ENCODE measurements at regions not wholly inside any gene's neighbourhood (a gene's known extent, or its start where the extent isn't known, plus 50 kb on each side); places are given as distances from the start of the nearest gene placed in this dataset.

GRCh38 chr11:104524254-104524653, 360.3 kb upstream of the PDGFD start:
- no peak for ATAC-seq (ENCODE audit: insufficient read depth, low read depth)
- Histone ChIP-seq H2AFZ (ENCODE audit: low read depth, low read length) (no peak overlapping the region), H3K27ac (ENCODE audit: low read length) (no peak overlapping the region), H3K9me3 (ENCODE audit: insufficient read depth, low read length, severe bottlenecking) (no peaks in the 10 kb centered on the region), H3K4me2 (ENCODE audit: insufficient read depth, low read length) (no peak overlapping the region), H3K4me3 (ENCODE audit: low read depth in 1 of 2, low read length in 2 of 2) (no peak overlapping the region), H3K4me1 (ENCODE audit: insufficient read depth, low read length) (no peaks in the 10 kb centered on the region), H3K9ac (ENCODE audit: low read depth, low read length) (no peak overlapping the region), H4K20me1 (ENCODE audit: insufficient read depth, low read length) (no peaks in the 10 kb centered on the region), H3K79me2 (ENCODE audit: insufficient read depth, low read length) (no peaks in the 10 kb centered on the region), H3K36me3 (ENCODE audit: insufficient read depth, low read length) (no peaks in the 10 kb centered on the region), H3K27me3 (ENCODE audit: insufficient read depth, low read length, poor library complexity) (no peaks in the 10 kb centered on the region)
- no peak for DNase-seq
- no peak for TF ChIP-seq EZH2 (IDR thresholded peaks at IDR 0.05; ENCODE audit: borderline replicate concordance, low read depth, low read length, severe bottlenecking)
- no peak for TF ChIP-seq CTCF (IDR thresholded peaks at IDR 0.05; ENCODE audit: borderline replicate concordance, extremely low read depth, low read length, poor library complexity, severe bottlenecking)

GRCh38 chr11:104523611-104524010, 359.7 kb upstream of the PDGFD start:
- Histone ChIP-seq H3K27me3 (ENCODE audit: insufficient read depth, low read length, poor library complexity) (no peaks in the 10 kb centered on the region), H3K36me3 (ENCODE audit: insufficient read depth, low read length) (no peaks in the 10 kb centered on the region), H3K4me1 (ENCODE audit: insufficient read depth, low read length) (no peaks in the 10 kb centered on the region), H3K9ac (ENCODE audit: low read depth, low read length) (no peak overlapping the region), H4K20me1 (ENCODE audit: insufficient read depth, low read length) (no peaks in the 10 kb centered on the region), H3K27ac (ENCODE audit: low read length) (no peak overlapping the region), H3K79me2 (ENCODE audit: insufficient read depth, low read length) (no peaks in the 10 kb centered on the region), H3K9me3 (ENCODE audit: insufficient read depth, low read length, severe bottlenecking) (no peaks in the 10 kb centered on the region), H3K4me2 (ENCODE audit: insufficient read depth, low read length) (no peak overlapping the region), H2AFZ (ENCODE audit: low read depth, low read length) (no peak overlapping the region), H3K4me3 (ENCODE audit: low read depth in 1 of 2, low read length in 2 of 2) (no peak overlapping the region)
- TF ChIP-seq EZH2 (IDR thresholded peaks at IDR 0.05; ENCODE audit: borderline replicate concordance, low read depth, low read length, severe bottlenecking): no peak
- TF ChIP-seq CTCF (IDR thresholded peaks at IDR 0.05; ENCODE audit: borderline replicate concordance, extremely low read depth, low read length, poor library complexity, severe bottlenecking): no peak
- ATAC-seq (ENCODE audit: insufficient read depth, low read depth) (no peak), DNase-seq (no peak)

GRCh38 chr11:104522650-104523049, 358.7 kb upstream of the PDGFD start:
- Histone ChIP-seq H3K9me3 (ENCODE audit: insufficient read depth, low read length, severe bottlenecking) (no peaks in the 10 kb centered on the region), H3K4me1 (ENCODE audit: insufficient read depth, low read length) (no peaks in the 10 kb centered on the region), H3K27ac (ENCODE audit: low read length) (no peak overlapping the region), H3K4me2 (ENCODE audit: insufficient read depth, low read length) (no peak overlapping the region), H3K36me3 (ENCODE audit: insufficient read depth, low read length) (no peaks in the 10 kb centered on the region), H3K4me3 (ENCODE audit: low read depth in 1 of 2, low read length in 2 of 2) (no peak overlapping the region), H3K79me2 (ENCODE audit: insufficient read depth, low read length) (no peaks in the 10 kb centered on the region), H3K27me3 (ENCODE audit: insufficient read depth, low read length, poor library complexity) (no peaks in the 10 kb centered on the region), H4K20me1 (ENCODE audit: insufficient read depth, low read length) (no peaks in the 10 kb centered on the region), H3K9ac (ENCODE audit: low read depth, low read length) (no peak overlapping the region), H2AFZ (ENCODE audit: low read depth, low read length) (no peak overlapping the region)
- DNase-seq (no peak), ATAC-seq (ENCODE audit: insufficient read depth, low read depth) (no peak)
- TF ChIP-seq EZH2 (IDR thresholded peaks at IDR 0.05; ENCODE audit: borderline replicate concordance, low read depth, low read length, severe bottlenecking): no peak
- TF ChIP-seq CTCF (IDR thresholded peaks at IDR 0.05; ENCODE audit: borderline replicate concordance, extremely low read depth, low read length, poor library complexity, severe bottlenecking): no peak

GRCh38 chr11:104522123-104522522, 358.2 kb upstream of the PDGFD start:
- H3K27ac ChIP-seq (ENCODE audit: low read length): no peak overlapping the region
- no peak for TF ChIP-seq EZH2 (IDR thresholded peaks at IDR 0.05; ENCODE audit: borderline replicate concordance, low read depth, low read length, severe bottlenecking)
- no peak for TF ChIP-seq CTCF (IDR thresholded peaks at IDR 0.05; ENCODE audit: borderline replicate concordance, extremely low read depth, low read length, poor library complexity, severe bottlenecking)
- ATAC-seq (ENCODE audit: insufficient read depth, low read depth): no peak

More at GRCh38 chr11:104522123-104522522, 358.2 kb upstream of the PDGFD start:
- H3K79me2 ChIP-seq (ENCODE audit: insufficient read depth, low read length): no peaks in the 10 kb centered on the region
- no peaks in the 10 kb centered on the region for H3K4me1 ChIP-seq (ENCODE audit: insufficient read depth, low read length)
- no peak for DNase-seq
- no peak overlapping the region for H3K4me3 ChIP-seq (ENCODE audit: low read depth in 1 of 2, low read length in 2 of 2)
- H3K9ac ChIP-seq (ENCODE audit: low read depth, low read length): no peak overlapping the region
- no peaks in the 10 kb centered on the region for H3K9me3 ChIP-seq (ENCODE audit: insufficient read depth, low read length, severe bottlenecking)
- no peaks in the 10 kb centered on the region for H3K27me3 ChIP-seq (ENCODE audit: insufficient read depth, low read length, poor library complexity)
- H3K4me2 ChIP-seq (ENCODE audit: insufficient read depth, low read length): no peak overlapping the region
- H3K36me3 ChIP-seq (ENCODE audit: insufficient read depth, low read length): no peaks in the 10 kb centered on the region
- H2AFZ ChIP-seq (ENCODE audit: low read depth, low read length): no peak overlapping the region
- H4K20me1 ChIP-seq (ENCODE audit: insufficient read depth, low read length): no peaks in the 10 kb centered on the region

Data from DND-41 (cell line).